ENCODE measurements at regions not wholly inside any gene's neighbourhood (a gene's known extent, or its start where the extent isn't known, plus 50 kb on each side); places are given as distances from the start of the nearest gene placed in this dataset.
"Not testable (repeated sequence)": the region's sequence is repeated elsewhere in the genome, so short reads cannot be mapped to it uniquely, and the experiment has no call there.

GRCh38 chrX:33908074-33908473, 224.0 kb downstream of the FAM47A start:
- Histone ChIP-seq H3K4me3 (ENCODE audit: low read depth, low read length) (no peak overlapping the region), H3K9ac (ENCODE audit: low read length) (no peak overlapping the region), H3K4me1 (ENCODE audit: control insufficient read depth, insufficient read depth, low read length) (peaks cover 47% of the 10 kb centered on the region), H3K36me3 (ENCODE audit: control insufficient read depth, insufficient read depth, low read length) (no peaks in the 10 kb centered on the region), H3K27me3 (ENCODE audit: control insufficient read depth, insufficient read depth, low read length) (peaks cover 22% of the 10 kb centered on the region; the same call in 1 of the 2 replicates), H3K27ac (ENCODE audit: low read depth, low read length) (no peak overlapping the region), H3K9me3 (ENCODE audit: control insufficient read depth, insufficient read depth, low read depth, low read length) (peaks cover 7% of the 10 kb centered on the region)

GRCh38 chrX:33906971-33907370, 225.1 kb downstream of the FAM47A start:
- H3K4me1 ChIP-seq (ENCODE audit: control insufficient read depth, insufficient read depth, low read length) = peaks cover 47% of the 10 kb centered on the region
- no peak overlapping the region for H3K9ac ChIP-seq (ENCODE audit: low read length)
- peaks cover 12% of the 10 kb centered on the region; the same call in 1 of the 2 replicates for H3K27me3 ChIP-seq (ENCODE audit: control insufficient read depth, insufficient read depth, low read length)
- no peak overlapping the region for H3K27ac ChIP-seq (ENCODE audit: low read depth, low read length)
- peaks cover 7% of the 10 kb centered on the region for H3K9me3 ChIP-seq (ENCODE audit: control insufficient read depth, insufficient read depth, low read depth, low read length)
- no peaks in the 10 kb centered on the region for H3K36me3 ChIP-seq (ENCODE audit: control insufficient read depth, insufficient read depth, low read length)
- H3K4me3 ChIP-seq (ENCODE audit: low read depth, low read length) = no peak overlapping the region

GRCh38 chrX:33892670-33893069, 239.4 kb downstream of the FAM47A start:
- H3K4me1 ChIP-seq (ENCODE audit: control insufficient read depth, insufficient read depth, low read length) = no peaks in the 10 kb centered on the region
- H3K9ac ChIP-seq (ENCODE audit: low read length) = no peak overlapping the region

GRCh38 chrX:33855251-33855650, 276.9 kb downstream of the FAM47A start:
- Histone ChIP-seq H3K27me3 (ENCODE audit: control insufficient read depth, insufficient read depth, low read length) (no peaks in the 10 kb centered on the region), H3K27ac (ENCODE audit: low read depth, low read length) (peak overlapping the region; percentile 64; the same call in 1 of the 2 replicates), H3K9me3 (ENCODE audit: control insufficient read depth, insufficient read depth, low read depth, low read length) (peaks cover 4% of the 10 kb centered on the region; the same call in 1 of the 2 replicates)

More at GRCh38 chrX:33892670-33893069, 239.4 kb downstream of the FAM47A start:
- H3K36me3 ChIP-seq (ENCODE audit: control insufficient read depth, insufficient read depth, low read length) = no peaks in the 10 kb centered on the region
- H3K9me3 ChIP-seq (ENCODE audit: control insufficient read depth, insufficient read depth, low read depth, low read length) = no peaks in the 10 kb centered on the region
- H3K27ac ChIP-seq (ENCODE audit: low read depth, low read length) = no peak overlapping the region
- no peak overlapping the region for H3K4me3 ChIP-seq (ENCODE audit: low read depth, low read length)
- no peaks in the 10 kb centered on the region; the same call in 1 of the 2 replicates for H3K27me3 ChIP-seq (ENCODE audit: control insufficient read depth, insufficient read depth, low read length)

GRCh38 chrX:33852146-33852545, 280.0 kb downstream of the FAM47A start:
- H3K9ac ChIP-seq (ENCODE audit: low read length); H3K9me3 ChIP-seq (ENCODE audit: control insufficient read depth, insufficient read depth, low read depth, low read length); H3K36me3 ChIP-seq (ENCODE audit: control insufficient read depth, insufficient read depth, low read length); H3K27ac ChIP-seq (ENCODE audit: low read depth, low read length); H3K27me3 ChIP-seq (ENCODE audit: control insufficient read depth, insufficient read depth, low read length); H3K4me3 ChIP-seq (ENCODE audit: low read depth, low read length): not testable (repeated sequence)
- peaks cover 17% of the 10 kb centered on the region for H3K4me1 ChIP-seq (ENCODE audit: control insufficient read depth, insufficient read depth, low read length)

More at GRCh38 chrX:33855251-33855650, 276.9 kb downstream of the FAM47A start:
- no peak overlapping the region for H3K9ac ChIP-seq (ENCODE audit: low read length)
- H3K36me3 ChIP-seq (ENCODE audit: control insufficient read depth, insufficient read depth, low read length) = no peaks in the 10 kb centered on the region
- H3K4me3 ChIP-seq (ENCODE audit: low read depth, low read length) = no peak overlapping the region
- peaks cover 17% of the 10 kb centered on the region for H3K4me1 ChIP-seq (ENCODE audit: control insufficient read depth, insufficient read depth, low read length)

- no peak overlapping the region for H3K9ac ChIP-seq (ENCODE audit: low read length)
- no peaks in the 10 kb centered on the region for H3K36me3 ChIP-seq (ENCODE audit: control insufficient read depth, insufficient read depth, low read length)
- H3K27me3 ChIP-seq (ENCODE audit: control insufficient read depth, insufficient read depth, low read length) = no peaks in the 10 kb centered on the region
- peaks cover 3% of the 10 kb centered on the region; the same call in 1 of the 2 replicates for H3K9me3 ChIP-seq (ENCODE audit: control insufficient read depth, insufficient read depth, low read depth, low read length)
- H3K27ac ChIP-seq (ENCODE audit: low read depth, low read length) = no peak overlapping the region
- no peak overlapping the region for H3K4me3 ChIP-seq (ENCODE audit: low read depth, low read length)
- H3K4me1 ChIP-seq (ENCODE audit: control insufficient read depth, insufficient read depth, low read length) = no peaks in the 10 kb centered on the region
Observed at GRCh38 chrX:33840176-33840575, 291.9 kb downstream of the FAM47A start.

GRCh38 chrX:33831211-33831610, 300.9 kb downstream of the FAM47A start:
- Histone ChIP-seq H3K4me1 (ENCODE audit: control insufficient read depth, insufficient read depth, low read length) (no peaks in the 10 kb centered on the region), H3K27ac (ENCODE audit: low read depth, low read length) (no peak overlapping the region), H3K9ac (ENCODE audit: low read length) (no peak overlapping the region), H3K9me3 (ENCODE audit: control insufficient read depth, insufficient read depth, low read depth, low read length) (no peaks in the 10 kb centered on the region), H3K36me3 (ENCODE audit: control insufficient read depth, insufficient read depth, low read length) (no peaks in the 10 kb centered on the region), H3K27me3 (ENCODE audit: control insufficient read depth, insufficient read depth, low read length) (no peaks in the 10 kb centered on the region; the same call in 1 of the 2 replicates), H3K4me3 (ENCODE audit: low read depth, low read length) (no peak overlapping the region)

- Histone ChIP-seq H3K36me3 (ENCODE audit: control insufficient read depth, insufficient read depth, low read length) (no peaks in the 10 kb centered on the region), H3K27me3 (ENCODE audit: control insufficient read depth, insufficient read depth, low read length) (no peaks in the 10 kb centered on the region; the same call in 1 of the 2 replicates), H3K9ac (ENCODE audit: low read length) (no peak overlapping the region)
Observed at GRCh38 chrX:33817266-33817665, 314.8 kb downstream of the FAM47A start.

GRCh38 chrX:33808636-33809035, 323.5 kb downstream of the FAM47A start:
- Histone ChIP-seq H3K27me3 (ENCODE audit: control insufficient read depth, insufficient read depth, low read length) (no peaks in the 10 kb centered on the region; the same call in 1 of the 2 replicates), H3K9ac (ENCODE audit: low read length) (no peak overlapping the region), H3K36me3 (ENCODE audit: control insufficient read depth, insufficient read depth, low read length) (no peaks in the 10 kb centered on the region), H3K4me1 (ENCODE audit: control insufficient read depth, insufficient read depth, low read length) (no peaks in the 10 kb centered on the region), H3K27ac (ENCODE audit: low read depth, low read length) (no peak overlapping the region), H3K9me3 (ENCODE audit: control insufficient read depth, insufficient read depth, low read depth, low read length) (no peaks in the 10 kb centered on the region), H3K4me3 (ENCODE audit: low read depth, low read length) (no peak overlapping the region)

More at GRCh38 chrX:33817266-33817665, 314.8 kb downstream of the FAM47A start:
- Histone ChIP-seq H3K4me3 (ENCODE audit: low read depth, low read length) (no peak overlapping the region), H3K9me3 (ENCODE audit: control insufficient read depth, insufficient read depth, low read depth, low read length) (no peaks in the 10 kb centered on the region), H3K27ac (ENCODE audit: low read depth, low read length) (no peak overlapping the region), H3K4me1 (ENCODE audit: control insufficient read depth, insufficient read depth, low read length) (no peaks in the 10 kb centered on the region)

GRCh38 chrX:33784548-33784947, 347.6 kb downstream of the FAM47A start:
- peaks cover 12% of the 10 kb centered on the region; the same call in 1 of the 2 replicates for H3K4me1 ChIP-seq (ENCODE audit: control insufficient read depth, insufficient read depth, low read length)
- H3K27ac ChIP-seq (ENCODE audit: low read depth, low read length) = no peak overlapping the region
- H3K9me3 ChIP-seq (ENCODE audit: control insufficient read depth, insufficient read depth, low read depth, low read length) = no peaks in the 10 kb centered on the region
- no peaks in the 10 kb centered on the region for H3K36me3 ChIP-seq (ENCODE audit: control insufficient read depth, insufficient read depth, low read length)
- H3K9ac ChIP-seq (ENCODE audit: low read length) = no peak overlapping the region
- no peaks in the 10 kb centered on the region; the same call in 1 of the 2 replicates for H3K27me3 ChIP-seq (ENCODE audit: control insufficient read depth, insufficient read depth, low read length)
- H3K4me3 ChIP-seq (ENCODE audit: low read depth, low read length) = no peak overlapping the region

- no peaks in the 10 kb centered on the region; the same call in 1 of the 2 replicates for H3K27me3 ChIP-seq (ENCODE audit: control insufficient read depth, insufficient read depth, low read length)
- H3K9ac ChIP-seq (ENCODE audit: low read length) = peak overlapping the region; percentile 76
- no peaks in the 10 kb centered on the region for H3K36me3 ChIP-seq (ENCODE audit: control insufficient read depth, insufficient read depth, low read length)
- no peaks in the 10 kb centered on the region for H3K4me1 ChIP-seq (ENCODE audit: control insufficient read depth, insufficient read depth, low read length)
- H3K4me3 ChIP-seq (ENCODE audit: low read depth, low read length) = peak overlapping the region; percentile 56
- peaks cover 9% of the 10 kb centered on the region; the same call in 1 of the 2 replicates for H3K9me3 ChIP-seq (ENCODE audit: control insufficient read depth, insufficient read depth, low read depth, low read length)
- no peak overlapping the region for H3K27ac ChIP-seq (ENCODE audit: low read depth, low read length)
Observed at GRCh38 chrX:33741807-33742206, 390.3 kb downstream of the FAM47A start.

Measured in HUES6 (cell line).